HepG2 (cell line): ENCODE measurements at regions not wholly inside any gene's neighbourhood (a gene's known extent, or its start where the extent isn't known, plus 50 kb on each side); places are given as distances from the start of the nearest gene placed in this dataset.

ENCODE experiments used
- DR1 ChIP-seq: sonication (generic); formaldehyde crosslinking; IDR thresholded peaks from 2 replicates; pipeline ENCODE4 v1.8.0; 2021; ENCODE audit warnings: mild to moderate bottlenecking, missing genetic modification reagents, inconsistent platforms
- HDAC6 ChIP-seq: fragments of 200-600 bp; sonication (generic); IDR thresholded peaks from 2 replicates; pipeline ENCODE4 v1.7.0; 2017; ENCODE audit warnings: mild to moderate bottlenecking, antibody characterized with exemption, low read length, low read depth
- HIVEP1 ChIP-seq: sonication (generic); formaldehyde crosslinking; IDR thresholded peaks from 2 replicates; pipeline ENCODE4 v1.4.0; 2020; ENCODE audit warnings: mild to moderate bottlenecking, missing genetic modification reagents
- KDM1A ChIP-seq: IDR thresholded peaks from 2 replicates; pipeline ENCODE4 v1.6.1; 2016; ENCODE audit warnings: missing compliant biosample characterization
- MXI1 ChIP-seq: IDR thresholded peaks from 3 replicates; pipeline ENCODE4 v1.6.1; 2012; ENCODE audit warnings: low read depth, low read length, inconsistent platforms, borderline replicate concordance
- NR1H2 ChIP-seq: sonication (generic); formaldehyde crosslinking; IDR thresholded peaks from 2 replicates; pipeline ENCODE4 v1.8.1; 2022; ENCODE audit warnings: low read depth, missing genetic modification reagents, borderline replicate concordance
- POLR2A ChIP-seq, 2 experiments: IDR thresholded peaks; 2 replicates each; pipeline ENCODE4 v1.6.1; 2011; ENCODE audit warnings: low read depth in 2 of 2, low read length in 2 of 2, mild to moderate bottlenecking in 1 of 2, moderate library complexity in 1 of 2; ENCODE audit not compliant: insufficient read depth in 1 of 2
- POLR2AphosphoS5 ChIP-seq: IDR thresholded peaks from 2 replicates; pipeline ENCODE4 v1.6.1; 2012; ENCODE audit warnings: low read depth, low read length
- REPIN1 ChIP-seq: sonication (generic); formaldehyde crosslinking; IDR thresholded peaks from 2 replicates; pipeline ENCODE4 v1.8.0; 2022; ENCODE audit warnings: missing genetic modification reagents, low read depth, mild to moderate bottlenecking, borderline replicate concordance
- SMC3 ChIP-seq: IDR thresholded peaks from 2 replicates; pipeline ENCODE4 v1.6.1; 2011; ENCODE audit warnings: low read length, improper control_type of control experiment
- ZNF296 ChIP-seq: sonication (generic); formaldehyde crosslinking; conservative IDR thresholded peaks from 2 replicates; pipeline ENCODE4 v1.5.0; 2020; ENCODE audit warnings: mild to moderate bottlenecking, missing genetic modification reagents
- TF ChIP-seq, protein P1 (sequence below): sonication (generic); formaldehyde crosslinking; IDR thresholded peaks from 2 replicates; pipeline ENCODE4 v1.5.0; 2020; ENCODE audit warnings: mild to moderate bottlenecking, missing genetic modification reagents, moderate library complexity
- TF ChIP-seq, protein P2 (sequence below): sonication (generic); formaldehyde crosslinking; IDR thresholded peaks from 2 replicates; pipeline ENCODE4 v1.8.1; 2023; ENCODE audit warnings: missing genetic modification reagents, mild to moderate bottlenecking, borderline replicate concordance

DNA sequence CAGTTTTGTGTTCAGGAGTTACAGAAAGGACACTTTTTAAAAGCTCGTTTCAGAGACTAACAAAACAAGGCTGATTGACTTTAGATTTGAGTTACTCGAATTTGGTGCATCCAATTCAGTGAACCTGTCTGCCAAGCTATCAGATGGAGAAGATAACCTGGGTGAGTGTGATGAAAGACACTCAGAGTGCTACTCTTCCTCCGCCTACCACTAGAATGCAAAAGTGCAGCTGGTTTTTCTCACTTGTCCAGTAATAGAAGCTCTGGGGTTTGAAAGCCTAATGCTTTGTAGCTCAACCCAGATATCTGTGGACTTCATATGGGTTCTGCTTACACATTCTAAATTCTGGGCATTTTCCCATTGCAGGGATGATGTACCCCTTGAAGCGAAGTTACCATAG is 82.8 kb upstream of the NPY start:
- no peak for TF ChIP-seq KDM1A (CRISPR knock-in tag)
- no peak for TF ChIP-seq DR1 (CRISPR knock-in tag)
- TF ChIP-seq SMC3: no peak
- no peak for TF ChIP-seq NR1H2
- TF ChIP-seq MXI1: no peak
- TF ChIP-seq POLR2A (IDR thresholded peaks at IDR 0.05; ENCODE audit: insufficient read depth in 1 of 2, low read depth in 2 of 2, low read length in 2 of 2): no peak
- no peak for TF ChIP-seq ZNF296 (CRISPR knock-in tag)
- TF ChIP-seq HIVEP1 (CRISPR knock-in tag): no peak
- TF ChIP-seq HDAC6: no peak
- TF ChIP-seq, protein P1, sequence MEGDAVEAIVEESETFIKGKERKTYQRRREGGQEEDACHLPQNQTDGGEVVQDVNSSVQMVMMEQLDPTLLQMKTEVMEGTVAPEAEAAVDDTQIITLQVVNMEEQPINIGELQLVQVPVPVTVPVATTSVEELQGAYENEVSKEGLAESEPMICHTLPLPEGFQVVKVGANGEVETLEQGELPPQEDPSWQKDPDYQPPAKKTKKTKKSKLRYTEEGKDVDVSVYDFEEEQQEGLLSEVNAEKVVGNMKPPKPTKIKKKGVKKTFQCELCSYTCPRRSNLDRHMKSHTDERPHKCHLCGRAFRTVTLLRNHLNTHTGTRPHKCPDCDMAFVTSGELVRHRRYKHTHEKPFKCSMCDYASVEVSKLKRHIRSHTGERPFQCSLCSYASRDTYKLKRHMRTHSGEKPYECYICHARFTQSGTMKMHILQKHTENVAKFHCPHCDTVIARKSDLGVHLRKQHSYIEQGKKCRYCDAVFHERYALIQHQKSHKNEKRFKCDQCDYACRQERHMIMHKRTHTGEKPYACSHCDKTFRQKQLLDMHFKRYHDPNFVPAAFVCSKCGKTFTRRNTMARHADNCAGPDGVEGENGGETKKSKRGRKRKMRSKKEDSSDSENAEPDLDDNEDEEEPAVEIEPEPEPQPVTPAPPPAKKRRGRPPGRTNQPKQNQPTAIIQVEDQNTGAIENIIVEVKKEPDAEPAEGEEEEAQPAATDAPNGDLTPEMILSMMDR (CRISPR knock-in tag): no peak
- no peak for TF ChIP-seq REPIN1
- TF ChIP-seq POLR2AphosphoS5: no peak
- TF ChIP-seq, protein P2, sequence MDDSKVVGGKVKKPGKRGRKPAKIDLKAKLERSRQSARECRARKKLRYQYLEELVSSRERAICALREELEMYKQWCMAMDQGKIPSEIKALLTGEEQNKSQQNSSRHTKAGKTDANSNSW: no peak
